Gastrocnemius medialis (tissue), 4 donors: ENCODE measurements at regions not wholly inside any gene's neighbourhood (a gene's known extent, or its start where the extent isn't known, plus 50 kb on each side); places are given as distances from the start of the nearest gene placed in this dataset.

Source experiments
- POLR2A ChIP-seq, 2 donors: fragments of 450-650 bp; IDR thresholded peaks; one replicate each; pipeline ENCODE4 v1.6.1; 2017; ENCODE audit warnings: antibody characterized with exemption in 2 of 2, mild to moderate bottlenecking in 2 of 2, moderate library complexity in 2 of 2
- TF ChIP-seq, protein P1 (sequence below), 5 experiments: fragments of 450-650 bp in 3 of 5; fragments of 200-600 bp in 2 of 5; sonication (generic) in 2 of 5; IDR thresholded peaks in 4 of 5; conservative IDR thresholded peaks in 1 of 5; 1 replicate in 4 of 5; 2 replicates in 1 of 5; pipeline ENCODE4 v1.5.1; 2016 to 2019; ENCODE audit warnings: antibody characterized with exemption in 5 of 5, mild to moderate bottlenecking in 3 of 5, moderate library complexity in 3 of 5

DNA sequence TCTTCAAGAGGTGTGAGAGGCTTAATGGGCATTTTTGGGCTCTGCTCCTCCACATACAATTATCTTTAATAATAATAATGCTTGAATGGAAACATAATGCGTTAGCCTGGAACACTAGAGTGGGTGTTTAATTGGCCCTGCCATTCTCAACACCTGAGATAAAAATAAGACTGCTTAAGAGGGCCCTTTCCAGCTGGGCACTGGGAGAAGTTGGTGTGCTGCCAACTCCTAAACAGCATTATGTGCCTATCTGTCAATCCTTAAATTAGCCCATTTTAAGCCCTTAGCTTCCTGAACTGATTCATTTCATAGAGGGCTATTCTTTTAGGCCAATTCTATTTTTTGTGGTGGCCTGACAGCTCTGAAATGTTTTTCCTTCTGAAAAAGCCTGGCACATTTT, 211.1 kb upstream of the ZIC3 start:
- TF ChIP-seq, protein P1, sequence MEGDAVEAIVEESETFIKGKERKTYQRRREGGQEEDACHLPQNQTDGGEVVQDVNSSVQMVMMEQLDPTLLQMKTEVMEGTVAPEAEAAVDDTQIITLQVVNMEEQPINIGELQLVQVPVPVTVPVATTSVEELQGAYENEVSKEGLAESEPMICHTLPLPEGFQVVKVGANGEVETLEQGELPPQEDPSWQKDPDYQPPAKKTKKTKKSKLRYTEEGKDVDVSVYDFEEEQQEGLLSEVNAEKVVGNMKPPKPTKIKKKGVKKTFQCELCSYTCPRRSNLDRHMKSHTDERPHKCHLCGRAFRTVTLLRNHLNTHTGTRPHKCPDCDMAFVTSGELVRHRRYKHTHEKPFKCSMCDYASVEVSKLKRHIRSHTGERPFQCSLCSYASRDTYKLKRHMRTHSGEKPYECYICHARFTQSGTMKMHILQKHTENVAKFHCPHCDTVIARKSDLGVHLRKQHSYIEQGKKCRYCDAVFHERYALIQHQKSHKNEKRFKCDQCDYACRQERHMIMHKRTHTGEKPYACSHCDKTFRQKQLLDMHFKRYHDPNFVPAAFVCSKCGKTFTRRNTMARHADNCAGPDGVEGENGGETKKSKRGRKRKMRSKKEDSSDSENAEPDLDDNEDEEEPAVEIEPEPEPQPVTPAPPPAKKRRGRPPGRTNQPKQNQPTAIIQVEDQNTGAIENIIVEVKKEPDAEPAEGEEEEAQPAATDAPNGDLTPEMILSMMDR (IDR thresholded peaks at IDR 0.05 in 4 of 5, conservative IDR thresholded peaks at IDR 0.05 in 1 of 5), result no peak
- TF ChIP-seq POLR2A (IDR thresholded peaks at IDR 0.05), result no peak
